Keratinocyte (primary cell): ENCODE measurements at regions not wholly inside any gene's neighbourhood (a gene's known extent, or its start where the extent isn't known, plus 50 kb on each side); places are given as distances from the start of the nearest gene placed in this dataset.

ENCODE experiments used
- DNase-seq: peaks from one replicate; pipeline ENCODE4 v3.0.0-alpha.2; 2011; ENCODE audit warnings: low read depth, missing footprints, low spot score
- FAIRE-seq: peaks from 2 replicates; lab custom pipeline; 2011; peaks lifted over from hg19 to GRCh38; lab: Jason Lieb, UNC
- H2AFZ ChIP-seq: 2 replicates; pipeline ENCODE4 v1.6.0; 2012; ENCODE audit warnings: low read length, control low read depth, inconsistent platforms; ENCODE audit not compliant: control insufficient read depth
- H3K27ac ChIP-seq: 2 replicates; pipeline ENCODE4 v1.5.1; 2011; ENCODE audit warnings: low read length; ENCODE audit not compliant: control insufficient read depth, insufficient read depth
- H3K27me3 ChIP-seq: 3 replicates; pipeline ENCODE4 v1.6.0; 2011; ENCODE audit warnings: low read length; ENCODE audit not compliant: control insufficient read depth, insufficient read depth; ENCODE audit errors: extremely low read depth
- H3K36me3 ChIP-seq, 2 experiments: 2 replicates in 1 of 2; 3 replicates in 1 of 2; pipeline ENCODE4 v1.5.1; 2011; ENCODE audit warnings: low read length in 2 of 2, mild to moderate bottlenecking in 1 of 2; ENCODE audit not compliant: control insufficient read depth in 2 of 2, insufficient read depth in 2 of 2; ENCODE audit errors: extremely low read depth in 1 of 2
- H3K4me1 ChIP-seq: 3 replicates; pipeline ENCODE4 v1.5.1; 2011; ENCODE audit warnings: low read length; ENCODE audit not compliant: control insufficient read depth, insufficient read depth; ENCODE audit errors: extremely low read depth
- H3K4me2 ChIP-seq: 3 replicates; pipeline ENCODE4 v1.6.0; 2011; ENCODE audit warnings: low read depth, low read length; ENCODE audit not compliant: control insufficient read depth, insufficient read depth; ENCODE audit errors: extremely low read depth
- H3K4me3 ChIP-seq, 3 experiments: fragments of 200-600 bp in 1 of 3; sonication (generic) in 1 of 3; 2 replicates in 2 of 3; 3 replicates in 1 of 3; pipeline ENCODE4 v1.5.1; 2011 to 2016; ENCODE audit warnings: low read length in 3 of 3, mild to moderate bottlenecking in 3 of 3, control low read depth in 2 of 3, inconsistent platforms in 1 of 3, low read depth in 1 of 3, mixed read lengths in 1 of 3, mixed run types in 1 of 3, moderate library complexity in 1 of 3; ENCODE audit not compliant: control insufficient read depth in 2 of 3, insufficient read depth in 2 of 3; ENCODE audit errors: extremely low read depth in 1 of 3
- H3K79me2 ChIP-seq: 2 replicates; pipeline ENCODE4 v1.6.0; 2012; ENCODE audit warnings: low read length; ENCODE audit not compliant: control insufficient read depth, insufficient read depth
- H3K9ac ChIP-seq: 3 replicates; pipeline ENCODE4 v1.6.0; 2011; ENCODE audit warnings: low read length; ENCODE audit not compliant: control insufficient read depth, insufficient read depth; ENCODE audit errors: extremely low read depth
- H3K9me1 ChIP-seq: 3 replicates; pipeline ENCODE4 v1.6.0; 2011; ENCODE audit warnings: low read length; ENCODE audit not compliant: control insufficient read depth, insufficient read depth; ENCODE audit errors: extremely low read depth
- H3K9me3 ChIP-seq: 2 replicates; pipeline ENCODE4 v1.5.1; 2012; ENCODE audit warnings: low read depth, low read length; ENCODE audit not compliant: control insufficient read depth
- H4K20me1 ChIP-seq: 3 replicates; pipeline ENCODE4 v1.6.0; 2011; ENCODE audit warnings: low read length; ENCODE audit not compliant: control insufficient read depth, insufficient read depth; ENCODE audit errors: extremely low read depth
- EZH2 ChIP-seq: IDR thresholded peaks from one replicate; pipeline ENCODE4 v1.6.1; 2012; ENCODE audit warnings: inconsistent platforms, mild to moderate bottlenecking, low read length, moderate library complexity
- dilution Hi-C: fragments of 300-500 bp; cut with MboI; formaldehyde crosslinking; loops from one replicate; pipeline ENCODE4 v1.7.0; 2020; ENCODE audit warnings: low sequenced_read_pairs; ENCODE audit not compliant: extremely low pct_ligation_motif_present
- TF ChIP-seq, protein P1 (sequence below), 3 experiments: IDR thresholded peaks in 1 of 3; conservative IDR thresholded peaks in 1 of 3; optimal IDR thresholded peaks in 1 of 3; 2 replicates in 2 of 3; 3 replicates in 1 of 3; pipeline versions ENCODE3 to v1.5.1; 2011; ENCODE audit warnings: low read length in 3 of 3, mild to moderate bottlenecking in 3 of 3, moderate library complexity in 2 of 3, control low read depth in 1 of 3, inconsistent platforms in 1 of 3; ENCODE audit not compliant: insufficient read depth in 2 of 3; ENCODE audit errors: extremely low read depth in 1 of 3

DNA sequence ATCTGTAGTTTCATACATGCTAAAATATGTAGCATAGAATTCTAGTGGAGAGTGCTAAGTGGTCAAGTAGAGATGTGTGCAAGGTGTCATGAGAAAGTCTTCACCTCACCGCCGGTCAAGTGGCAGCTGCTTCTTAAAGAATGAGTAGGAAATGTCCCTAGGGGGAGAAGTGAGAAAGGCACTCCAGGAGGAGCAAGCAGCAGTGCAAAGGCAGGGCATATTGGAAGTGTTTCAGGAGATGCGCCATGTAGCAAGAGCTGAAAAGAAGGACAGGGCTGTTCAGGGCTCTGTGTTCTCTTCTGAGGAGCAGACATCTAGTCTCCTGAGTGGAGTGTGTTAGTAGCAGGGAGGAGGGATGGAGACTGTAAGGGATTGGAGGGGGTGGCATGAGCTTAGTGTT, 312.4 kb upstream of the SEMA6D start:
- no peak for TF ChIP-seq EZH2
- TF ChIP-seq, protein P1, sequence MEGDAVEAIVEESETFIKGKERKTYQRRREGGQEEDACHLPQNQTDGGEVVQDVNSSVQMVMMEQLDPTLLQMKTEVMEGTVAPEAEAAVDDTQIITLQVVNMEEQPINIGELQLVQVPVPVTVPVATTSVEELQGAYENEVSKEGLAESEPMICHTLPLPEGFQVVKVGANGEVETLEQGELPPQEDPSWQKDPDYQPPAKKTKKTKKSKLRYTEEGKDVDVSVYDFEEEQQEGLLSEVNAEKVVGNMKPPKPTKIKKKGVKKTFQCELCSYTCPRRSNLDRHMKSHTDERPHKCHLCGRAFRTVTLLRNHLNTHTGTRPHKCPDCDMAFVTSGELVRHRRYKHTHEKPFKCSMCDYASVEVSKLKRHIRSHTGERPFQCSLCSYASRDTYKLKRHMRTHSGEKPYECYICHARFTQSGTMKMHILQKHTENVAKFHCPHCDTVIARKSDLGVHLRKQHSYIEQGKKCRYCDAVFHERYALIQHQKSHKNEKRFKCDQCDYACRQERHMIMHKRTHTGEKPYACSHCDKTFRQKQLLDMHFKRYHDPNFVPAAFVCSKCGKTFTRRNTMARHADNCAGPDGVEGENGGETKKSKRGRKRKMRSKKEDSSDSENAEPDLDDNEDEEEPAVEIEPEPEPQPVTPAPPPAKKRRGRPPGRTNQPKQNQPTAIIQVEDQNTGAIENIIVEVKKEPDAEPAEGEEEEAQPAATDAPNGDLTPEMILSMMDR (optimal IDR thresholded peaks at IDR 0.05 in 1 of 3, IDR thresholded peaks at IDR 0.05 in 1 of 3, conservative IDR thresholded peaks at IDR 0.05 in 1 of 3; ENCODE audit: extremely low read depth in 1 of 3, insufficient read depth in 2 of 3, low read length in 3 of 3): no peak
- H3K79me2 ChIP-seq: no peaks in the 10 kb centered on the region
- H3K9me1 ChIP-seq: no peaks in the 10 kb centered on the region
- peak; percentile 5 for FAIRE-seq
- no peaks in the 10 kb centered on the region for H4K20me1 ChIP-seq
- H3K36me3 ChIP-seq: no peaks in the 10 kb centered on the region
- DNase-seq: no peak
- no peak overlapping the region for H3K9ac ChIP-seq
- no peak overlapping the region for H3K4me3 ChIP-seq
- H3K9me3 ChIP-seq: no peaks in the 10 kb centered on the region
- H3K27me3 ChIP-seq: no peaks in the 10 kb centered on the region
- no peak overlapping the region for H3K4me2 ChIP-seq
- H3K27ac ChIP-seq: no peak overlapping the region
- peaks cover 12% of the 10 kb centered on the region for H3K4me1 ChIP-seq
- dilution Hi-C loops: no loop called here
- no peak overlapping the region for H2AFZ ChIP-seq

DNA sequence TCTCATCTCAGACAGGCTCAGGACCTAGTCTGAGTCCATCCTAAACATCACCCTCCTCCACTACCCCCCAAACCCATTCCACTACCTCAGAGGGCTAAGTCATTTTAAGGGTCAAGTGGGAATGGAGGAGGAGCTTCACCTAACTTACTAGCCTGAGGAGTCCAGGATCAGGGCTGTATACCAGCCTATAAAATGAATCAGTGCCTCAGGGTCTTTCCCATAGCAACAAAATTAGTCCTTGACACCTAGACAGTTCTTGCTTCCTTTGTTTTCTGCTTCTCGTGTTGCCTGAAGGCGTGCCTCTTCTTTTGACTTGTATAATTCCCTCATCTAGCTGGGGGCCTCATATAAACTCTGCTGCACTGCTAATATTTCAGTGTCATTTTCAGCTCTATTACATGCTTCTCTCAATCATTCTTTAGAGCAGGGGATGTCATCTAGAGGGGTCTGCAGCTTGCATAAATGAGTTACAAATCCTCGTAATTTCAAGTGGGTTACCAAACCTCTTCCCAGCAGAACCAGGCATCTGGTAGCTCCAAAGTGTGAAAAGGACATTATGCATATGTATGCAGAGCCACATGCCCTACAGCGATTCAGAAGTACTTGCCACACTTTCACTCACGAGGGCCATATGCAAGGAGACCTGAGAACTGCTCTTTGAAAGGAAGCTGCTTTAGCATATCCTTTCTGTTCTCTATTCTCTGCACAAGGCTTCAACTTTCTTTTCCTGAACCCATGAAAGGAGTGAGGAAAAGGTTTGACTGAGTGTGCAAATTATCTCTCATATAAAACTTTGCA, 311.7 kb upstream of the SEMA6D start:
- Histone ChIP-seq H3K36me3 (no peaks in the 10 kb centered on the region), H3K4me3 (no peak overlapping the region), H3K4me1 (peaks cover 12% of the 10 kb centered on the region), H3K27ac (no peak overlapping the region), H3K4me2 (no peak overlapping the region), H3K9ac (no peak overlapping the region), H2AFZ (no peak overlapping the region), H3K79me2 (no peaks in the 10 kb centered on the region), H3K27me3 (no peaks in the 10 kb centered on the region), H3K9me3 (no peaks in the 10 kb centered on the region), H3K9me1 (no peaks in the 10 kb centered on the region), H4K20me1 (no peaks in the 10 kb centered on the region)
- TF ChIP-seq EZH2: no peak
- TF ChIP-seq, protein P1 (optimal IDR thresholded peaks at IDR 0.05 in 1 of 3, IDR thresholded peaks at IDR 0.05 in 1 of 3, conservative IDR thresholded peaks at IDR 0.05 in 1 of 3; ENCODE audit: extremely low read depth in 1 of 3, insufficient read depth in 2 of 3, low read length in 3 of 3): no peak
- dilution Hi-C loops: no loop called here
- FAIRE-seq: no peak
- DNase-seq: no peak
